ENCODE measurements at regions not wholly inside any gene's neighbourhood (a gene's known extent, or its start where the extent isn't known, plus 50 kb on each side); places are given as distances from the start of the nearest gene placed in this dataset.

GRCh38 chr16:35311475-35311874 is 1852.1 kb downstream of the TP53TG3F start:
- TF ChIP-seq, protein P1, sequence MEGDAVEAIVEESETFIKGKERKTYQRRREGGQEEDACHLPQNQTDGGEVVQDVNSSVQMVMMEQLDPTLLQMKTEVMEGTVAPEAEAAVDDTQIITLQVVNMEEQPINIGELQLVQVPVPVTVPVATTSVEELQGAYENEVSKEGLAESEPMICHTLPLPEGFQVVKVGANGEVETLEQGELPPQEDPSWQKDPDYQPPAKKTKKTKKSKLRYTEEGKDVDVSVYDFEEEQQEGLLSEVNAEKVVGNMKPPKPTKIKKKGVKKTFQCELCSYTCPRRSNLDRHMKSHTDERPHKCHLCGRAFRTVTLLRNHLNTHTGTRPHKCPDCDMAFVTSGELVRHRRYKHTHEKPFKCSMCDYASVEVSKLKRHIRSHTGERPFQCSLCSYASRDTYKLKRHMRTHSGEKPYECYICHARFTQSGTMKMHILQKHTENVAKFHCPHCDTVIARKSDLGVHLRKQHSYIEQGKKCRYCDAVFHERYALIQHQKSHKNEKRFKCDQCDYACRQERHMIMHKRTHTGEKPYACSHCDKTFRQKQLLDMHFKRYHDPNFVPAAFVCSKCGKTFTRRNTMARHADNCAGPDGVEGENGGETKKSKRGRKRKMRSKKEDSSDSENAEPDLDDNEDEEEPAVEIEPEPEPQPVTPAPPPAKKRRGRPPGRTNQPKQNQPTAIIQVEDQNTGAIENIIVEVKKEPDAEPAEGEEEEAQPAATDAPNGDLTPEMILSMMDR (IDR thresholded peaks at IDR 0.05; ENCODE audit: low read depth, low read length, poor library complexity, severe bottlenecking), result no peak
- TF ChIP-seq EZH2phosphoT487 (IDR thresholded peaks at IDR 0.05; ENCODE audit: borderline replicate concordance, low read length), result no peak
- Histone ChIP-seq H3K9me3 (ENCODE audit: control insufficient read depth, insufficient read depth, low read length) (peaks cover 10% of the 10 kb centered on the region; the same call in 1 of the 2 replicates), H3K4me2 (ENCODE audit: low read length) (no peak overlapping the region)

DNA sequence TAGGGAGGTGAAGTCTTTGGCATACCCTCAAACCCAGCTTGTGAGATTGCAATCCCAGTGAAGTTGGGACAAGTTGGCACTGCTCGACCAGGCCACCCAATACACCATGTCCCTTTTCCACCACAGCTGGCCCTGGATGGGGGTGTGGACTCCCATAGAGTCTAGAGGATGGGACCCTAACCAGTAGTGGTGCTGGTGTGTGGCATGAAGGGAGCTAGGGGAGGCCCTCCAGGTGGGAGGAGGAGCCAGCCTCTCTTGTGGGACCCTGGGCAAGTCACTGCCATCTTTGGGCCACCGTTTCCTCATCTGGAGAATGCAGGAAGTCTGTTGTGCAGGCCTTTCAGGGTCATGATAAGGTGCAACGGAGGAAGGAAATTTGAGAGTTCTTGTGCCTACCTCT is 1854.9 kb downstream of the TP53TG3F start:
- Histone ChIP-seq H3K9me3 (ENCODE audit: control insufficient read depth, insufficient read depth, low read length) (peaks cover 6% of the 10 kb centered on the region; the same call in 1 of the 2 replicates), H3K4me2 (ENCODE audit: low read length) (no peak overlapping the region), H3K79me2 (ENCODE audit: control insufficient read depth, low read length) (no peaks in the 10 kb centered on the region), H3K4me3 (ENCODE audit: low read length) (no peak overlapping the region), H4K20me1 (ENCODE audit: control insufficient read depth, insufficient read depth, low read depth, low read length) (no peaks in the 10 kb centered on the region), H3K4me1 (ENCODE audit: control insufficient read depth, low read length) (no peaks in the 10 kb centered on the region), H3K27ac (ENCODE audit: low read depth, low read length) (no peak overlapping the region), H3F3A (ENCODE audit: control insufficient read depth, insufficient read depth) (no peaks in the 10 kb centered on the region), H3K27me3 (ENCODE audit: control insufficient read depth, low read length) (no peaks in the 10 kb centered on the region), H3K36me3 (ENCODE audit: control insufficient read depth, low read length) (no peaks in the 10 kb centered on the region), H3K9me2 (replicated peaks; ENCODE audit: control insufficient read depth, low read length) (no peaks in the 10 kb centered on the region)
- TF ChIP-seq, protein P1 (IDR thresholded peaks at IDR 0.05; ENCODE audit: low read depth, low read length, poor library complexity, severe bottlenecking), result no peak
- no peak for TF ChIP-seq EZH2phosphoT487 (IDR thresholded peaks at IDR 0.05; ENCODE audit: borderline replicate concordance, low read length)

More at GRCh38 chr16:35311475-35311874, 1852.1 kb downstream of the TP53TG3F start:
- Histone ChIP-seq H3K4me1 (ENCODE audit: control insufficient read depth, low read length) (no peaks in the 10 kb centered on the region), H3K36me3 (ENCODE audit: control insufficient read depth, low read length) (no peaks in the 10 kb centered on the region), H3F3A (ENCODE audit: control insufficient read depth, insufficient read depth) (no peaks in the 10 kb centered on the region), H3K27me3 (ENCODE audit: control insufficient read depth, low read length) (no peaks in the 10 kb centered on the region), H3K4me3 (ENCODE audit: low read length) (no peak overlapping the region), H3K79me2 (ENCODE audit: control insufficient read depth, low read length) (no peaks in the 10 kb centered on the region), H4K20me1 (ENCODE audit: control insufficient read depth, insufficient read depth, low read depth, low read length) (no peaks in the 10 kb centered on the region), H3K9me2 (replicated peaks; ENCODE audit: control insufficient read depth, low read length) (no peaks in the 10 kb centered on the region), H3K27ac (ENCODE audit: low read depth, low read length) (no peak overlapping the region)

DNA sequence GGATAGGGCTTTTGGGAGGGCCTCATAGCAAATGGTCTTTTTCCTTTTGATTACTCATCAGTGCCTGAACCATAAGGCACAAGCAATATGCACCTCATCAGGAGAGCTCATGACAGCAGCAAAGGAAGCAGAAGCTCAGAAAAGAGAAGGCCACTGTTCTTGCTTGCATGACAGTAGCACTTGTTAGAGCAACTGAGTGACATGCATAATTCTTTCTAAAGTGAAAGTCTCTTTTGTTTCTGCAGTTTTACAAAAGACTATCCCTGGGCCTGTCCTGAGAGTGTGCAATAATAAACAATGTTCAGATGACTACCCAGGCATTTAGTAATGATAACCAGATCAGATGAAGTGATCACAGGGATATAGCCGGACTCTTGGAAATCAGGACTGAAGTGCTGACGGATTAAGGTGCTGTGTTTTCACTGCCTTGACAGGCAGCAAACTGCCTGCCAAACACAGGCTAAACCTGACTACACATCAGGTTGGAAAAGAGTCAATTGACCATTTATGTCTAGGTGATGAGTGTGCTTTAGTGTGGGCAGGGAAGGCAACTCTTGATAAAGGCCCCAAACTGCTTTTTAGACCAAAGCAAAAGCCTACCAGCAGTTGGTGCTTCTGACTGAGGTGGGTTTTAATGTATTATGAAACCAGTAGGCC is 1860.3 kb downstream of the TP53TG3F start:
- no peak for TF ChIP-seq EZH2phosphoT487 (IDR thresholded peaks at IDR 0.05; ENCODE audit: borderline replicate concordance, low read length)
- TF ChIP-seq, protein P1 (IDR thresholded peaks at IDR 0.05; ENCODE audit: low read depth, low read length, poor library complexity, severe bottlenecking), result no peak
- H3K36me3 ChIP-seq (ENCODE audit: control insufficient read depth, low read length), result no peaks in the 10 kb centered on the region
- no peaks in the 10 kb centered on the region for H4K20me1 ChIP-seq (ENCODE audit: control insufficient read depth, insufficient read depth, low read depth, low read length)

More for the DNA sequence above, 1860.3 kb downstream of the TP53TG3F start:
- no peaks in the 10 kb centered on the region for H3K9me2 ChIP-seq (replicated peaks; ENCODE audit: control insufficient read depth, low read length)
- no peaks in the 10 kb centered on the region for H3K27me3 ChIP-seq (ENCODE audit: control insufficient read depth, low read length)
- no peaks in the 10 kb centered on the region for H3F3A ChIP-seq (ENCODE audit: control insufficient read depth, insufficient read depth)
- H3K4me1 ChIP-seq (ENCODE audit: control insufficient read depth, low read length), result no peaks in the 10 kb centered on the region
- H3K79me2 ChIP-seq (ENCODE audit: control insufficient read depth, low read length), result no peaks in the 10 kb centered on the region
- H3K4me2 ChIP-seq (ENCODE audit: low read length), result no peak overlapping the region
- no peak overlapping the region for H3K4me3 ChIP-seq (ENCODE audit: low read length)
- H3K27ac ChIP-seq (ENCODE audit: low read depth, low read length), result no peak overlapping the region
- H3K9me3 ChIP-seq (ENCODE audit: control insufficient read depth, insufficient read depth, low read length), result no peaks in the 10 kb centered on the region

Measured in DOHH2 (cell line).